CD4-positive, alpha-beta T cell (primary cell): ENCODE measurements at regions not wholly inside any gene's neighbourhood (a gene's known extent, or its start where the extent isn't known, plus 50 kb on each side); places are given as distances from the start of the nearest gene placed in this dataset.

Experiments used
- ATAC-seq: fragments of 200-7000 bp; cut with Tn5 transposase; one replicate; pipeline ENCODE4 v1.10.0; 2022; ENCODE audit warnings: mild to moderate bottlenecking; ENCODE audit not compliant: poor library complexity
- CTCF ChIA-PET: fragments of 350-600 bp; sonication (Branson Sonifier 250); formaldehyde crosslinking; loops from one replicate; lab custom pipeline; 2021; ENCODE audit warnings: antibody characterized with exemption, inconsistent platforms; lab: Charles Lee
- POLR2A ChIA-PET: fragments of 350-600 bp; sonication (Branson Sonifier 250); formaldehyde crosslinking; loops from one replicate; lab custom pipeline; 2021; ENCODE audit warnings: antibody characterized with exemption, inconsistent platforms; lab: Charles Lee
- DNase-seq, 14 experiments: peaks; one replicate each; pipeline ENCODE4 v3.0.0-alpha.2; 2013 to 2020; ENCODE audit warnings: mixed read lengths in 2 of 14
- H3K27ac ChIP-seq, 2 donors: one replicate each; pipeline versions ENCODE4 v1.5.1 to v1.7.0; 2013; ENCODE audit warnings: low read length in 2 of 2, low read depth in 1 of 2, mild to moderate bottlenecking in 1 of 2
- H3K27me3 ChIP-seq, 2 experiments: 1 replicate in 1 of 2; 2 replicates in 1 of 2; pipeline versions ENCODE4 v1.6.1 to v1.7.0; 2013; ENCODE audit warnings: low read length in 2 of 2, control low read depth in 1 of 2, mild to moderate bottlenecking in 1 of 2, moderate library complexity in 1 of 2; ENCODE audit not compliant: insufficient read depth in 2 of 2, control insufficient read depth in 1 of 2
- H3K36me3 ChIP-seq: one replicate; pipeline ENCODE4 v1.6.1; 2013; ENCODE audit warnings: low read length, control low read depth; ENCODE audit not compliant: insufficient read depth
- H3K4me1 ChIP-seq: one replicate; pipeline ENCODE4 v1.6.1; 2013; ENCODE audit warnings: low read length, control low read depth; ENCODE audit not compliant: insufficient read depth
- H3K4me3 ChIP-seq: one replicate; pipeline ENCODE4 v1.5.1; 2013; ENCODE audit warnings: mild to moderate bottlenecking, low read length, moderate library complexity
- H3K9me3 ChIP-seq, 2 experiments: 1 replicate in 1 of 2; 2 replicates in 1 of 2; pipeline versions ENCODE4 v1.6.1 to v1.7.0; 2013; ENCODE audit warnings: low read length in 2 of 2, mild to moderate bottlenecking in 2 of 2, control low read depth in 1 of 2, moderate library complexity in 1 of 2; ENCODE audit not compliant: control insufficient read depth in 1 of 2, insufficient read depth in 1 of 2
- H3K27ac Mint-ChIP-seq: one replicate; pipeline ENCODE4 v1.8.0; 2020; ENCODE audit warnings: mixed read lengths
- H3K27me3 Mint-ChIP-seq: one replicate; pipeline ENCODE4 v1.8.0; 2021; ENCODE audit warnings: mixed read lengths
- H3K36me3 Mint-ChIP-seq: one replicate; pipeline ENCODE4 v1.8.0; 2021; ENCODE audit warnings: low read depth, mixed read lengths
- H3K4me1 Mint-ChIP-seq: one replicate; pipeline ENCODE4 v1.8.0; 2021; ENCODE audit warnings: low read depth, mixed read lengths
- H3K4me3 Mint-ChIP-seq: one replicate; pipeline ENCODE4 v1.8.0; 2020; ENCODE audit warnings: mild to moderate bottlenecking, mixed read lengths
- H3K9me3 Mint-ChIP-seq: one replicate; pipeline ENCODE4 v1.8.0; 2020; ENCODE audit warnings: mixed read lengths
- CTCF ChIP-seq: fragments of 200-600 bp; IDR thresholded peaks from one replicate; pipeline ENCODE4 v1.8.0; 2022; ENCODE audit warnings: antibody characterized with exemption, mild to moderate bottlenecking
- intact Hi-C, 2 experiments: fragments of 100-400 bp; cut with DNase I in 1 of 2; cut with micrococcal nuclease in 1 of 2; formaldehyde crosslinking; loops; one replicate each; pipeline versions ENCODE4 v1.15.1 to v1.9.0; 2023 to 2025; cut with DNase I, micrococcal nuclease

GRCh38 chr1:78375996-78376395 is 114.8 kb upstream of the PTGFR start:
- ATAC-seq (no peak), DNase-seq (no peak)
- ChIA-PET POLR2A (no interaction called here), CTCF (no interaction called here)
- Mint-ChIP-seq H3K9me3 (no peaks in the 10 kb centered on the region), H3K36me3 (no peaks in the 10 kb centered on the region), H3K4me1 (no peaks in the 10 kb centered on the region), H3K27me3 (no peaks in the 10 kb centered on the region), H3K27ac (no peak overlapping the region), H3K4me3 (no peak overlapping the region)
- no peaks in the 10 kb centered on the region for H3K4me1 ChIP-seq
- intact Hi-C loops: no loop called here
- no peaks in the 10 kb centered on the region for H3K36me3 ChIP-seq
- TF ChIP-seq CTCF: no peak
- H3K4me3 ChIP-seq: no peak overlapping the region
- no peak overlapping the region for H3K27ac ChIP-seq
- H3K9me3 ChIP-seq: no peaks in the 10 kb centered on the region
- H3K27me3 ChIP-seq: no peaks in the 10 kb centered on the region

GRCh38 chr1:78377356-78377928 is 113.3 kb upstream of the PTGFR start:
- Histone ChIP-seq H3K36me3 (no peaks in the 10 kb centered on the region), H3K4me1 (no peaks in the 10 kb centered on the region), H3K27me3 (no peaks in the 10 kb centered on the region), H3K9me3 (no peaks in the 10 kb centered on the region), H3K4me3 (no peak overlapping the region), H3K27ac (no peak overlapping the region)
- intact Hi-C loops: no loop called here
- Mint-ChIP-seq H3K27ac (no peak overlapping the region), H3K27me3 (no peaks in the 10 kb centered on the region), H3K36me3 (no peaks in the 10 kb centered on the region), H3K4me1 (no peaks in the 10 kb centered on the region), H3K4me3 (no peak overlapping the region), H3K9me3 (peaks cover 2% of the 10 kb centered on the region)
- TF ChIP-seq CTCF: no peak
- CTCF ChIA-PET: no interaction called here
- DNase-seq: no peak
- POLR2A ChIA-PET: no interaction called here
- ATAC-seq: no peak

- H3K27ac ChIP-seq: no peak overlapping the region
- no peaks in the 10 kb centered on the region for H3K27me3 Mint-ChIP-seq
- no peak overlapping the region for H3K4me3 ChIP-seq
- no peak overlapping the region for H3K4me3 Mint-ChIP-seq
- H3K9me3 Mint-ChIP-seq: peaks cover 2% of the 10 kb centered on the region
- ChIA-PET CTCF (no interaction called here), POLR2A (no interaction called here)
- intact Hi-C loops: no loop called here
- no peaks in the 10 kb centered on the region for H3K4me1 Mint-ChIP-seq
- ATAC-seq (no peak), DNase-seq (no peak)
- no peaks in the 10 kb centered on the region for H3K36me3 ChIP-seq
- H3K27ac Mint-ChIP-seq: no peak overlapping the region
- H3K27me3 ChIP-seq: no peaks in the 10 kb centered on the region
- H3K4me1 ChIP-seq: no peaks in the 10 kb centered on the region
- no peaks in the 10 kb centered on the region for H3K36me3 Mint-ChIP-seq
- no peaks in the 10 kb centered on the region for H3K9me3 ChIP-seq
- TF ChIP-seq CTCF: no peak
Measured at GRCh38 chr1:78383923-78384322, 106.9 kb upstream of the PTGFR start.
